ENCODE measurements at regions not wholly inside any gene's neighbourhood (a gene's known extent, or its start where the extent isn't known, plus 50 kb on each side); places are given as distances from the start of the nearest gene placed in this dataset.

DNA sequence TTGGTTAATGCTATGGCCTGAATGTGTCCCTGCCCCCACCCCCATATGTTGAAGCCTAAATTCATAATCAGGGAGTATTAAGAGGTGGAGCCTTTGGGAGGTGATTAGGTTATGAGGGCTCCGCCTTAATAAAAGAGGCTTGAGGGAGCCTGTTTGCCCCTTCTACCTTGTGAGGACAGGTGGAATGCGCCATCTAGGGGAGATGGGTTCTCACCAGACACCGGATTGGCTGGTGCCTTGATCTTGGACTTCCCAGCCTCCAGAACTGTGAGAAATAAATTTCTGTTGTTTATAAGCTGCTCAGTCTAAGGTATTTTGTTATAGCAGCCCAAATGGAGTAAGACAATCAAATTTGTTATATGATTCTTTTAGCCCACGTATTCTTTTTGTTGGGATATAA lies 148.3 kb downstream of the PTCSC3 start:
- TF ChIP-seq, protein P1, sequence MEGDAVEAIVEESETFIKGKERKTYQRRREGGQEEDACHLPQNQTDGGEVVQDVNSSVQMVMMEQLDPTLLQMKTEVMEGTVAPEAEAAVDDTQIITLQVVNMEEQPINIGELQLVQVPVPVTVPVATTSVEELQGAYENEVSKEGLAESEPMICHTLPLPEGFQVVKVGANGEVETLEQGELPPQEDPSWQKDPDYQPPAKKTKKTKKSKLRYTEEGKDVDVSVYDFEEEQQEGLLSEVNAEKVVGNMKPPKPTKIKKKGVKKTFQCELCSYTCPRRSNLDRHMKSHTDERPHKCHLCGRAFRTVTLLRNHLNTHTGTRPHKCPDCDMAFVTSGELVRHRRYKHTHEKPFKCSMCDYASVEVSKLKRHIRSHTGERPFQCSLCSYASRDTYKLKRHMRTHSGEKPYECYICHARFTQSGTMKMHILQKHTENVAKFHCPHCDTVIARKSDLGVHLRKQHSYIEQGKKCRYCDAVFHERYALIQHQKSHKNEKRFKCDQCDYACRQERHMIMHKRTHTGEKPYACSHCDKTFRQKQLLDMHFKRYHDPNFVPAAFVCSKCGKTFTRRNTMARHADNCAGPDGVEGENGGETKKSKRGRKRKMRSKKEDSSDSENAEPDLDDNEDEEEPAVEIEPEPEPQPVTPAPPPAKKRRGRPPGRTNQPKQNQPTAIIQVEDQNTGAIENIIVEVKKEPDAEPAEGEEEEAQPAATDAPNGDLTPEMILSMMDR (IDR thresholded peaks at IDR 0.05) = no peak
- TF ChIP-seq POLR2A (IDR thresholded peaks at IDR 0.05) = no peak
